Progenitor cell of endocrine pancreas (in vitro differentiated cells): ENCODE measurements at regions not wholly inside any gene's neighbourhood (a gene's known extent, or its start where the extent isn't known, plus 50 kb on each side); places are given as distances from the start of the nearest gene placed in this dataset.

Source experiments
- DNase-seq: peaks from one replicate; pipeline ENCODE4 v3.0.0; 2021; ENCODE audit warnings: low spot score; ENCODE audit not compliant: unreplicated experiment
- H3K27ac Mint-ChIP-seq: 2 replicates; pipeline ENCODE4 v1.8.0; 2021; ENCODE audit warnings: mild to moderate bottlenecking, moderate library complexity, mixed read lengths
- H3K27me3 Mint-ChIP-seq: 2 replicates; pipeline ENCODE4 v1.8.0; 2021; ENCODE audit warnings: mixed read lengths
- H3K36me3 Mint-ChIP-seq: 2 replicates; pipeline ENCODE4 v1.8.0; 2022; ENCODE audit warnings: mixed read lengths; ENCODE audit not compliant: insufficient read depth
- H3K4me1 Mint-ChIP-seq: 2 replicates; pipeline ENCODE4 v1.8.0; 2021; ENCODE audit warnings: low read depth, mixed read lengths
- H3K4me3 Mint-ChIP-seq: 2 replicates; pipeline ENCODE4 v1.8.0; 2021; ENCODE audit warnings: low read depth, mild to moderate bottlenecking, moderate library complexity, mixed read lengths
- H3K9me3 Mint-ChIP-seq: 2 replicates; pipeline ENCODE4 v1.8.0; 2021; ENCODE audit warnings: low read depth, mixed read lengths
- CTCF ChIP-seq: fragments of 200-600 bp; sonication (generic); IDR thresholded peaks from one replicate; pipeline ENCODE4 v1.5.0; 2021; ENCODE audit warnings: antibody characterized with exemption, mild to moderate bottlenecking; ENCODE audit not compliant: unreplicated experiment

DNA sequence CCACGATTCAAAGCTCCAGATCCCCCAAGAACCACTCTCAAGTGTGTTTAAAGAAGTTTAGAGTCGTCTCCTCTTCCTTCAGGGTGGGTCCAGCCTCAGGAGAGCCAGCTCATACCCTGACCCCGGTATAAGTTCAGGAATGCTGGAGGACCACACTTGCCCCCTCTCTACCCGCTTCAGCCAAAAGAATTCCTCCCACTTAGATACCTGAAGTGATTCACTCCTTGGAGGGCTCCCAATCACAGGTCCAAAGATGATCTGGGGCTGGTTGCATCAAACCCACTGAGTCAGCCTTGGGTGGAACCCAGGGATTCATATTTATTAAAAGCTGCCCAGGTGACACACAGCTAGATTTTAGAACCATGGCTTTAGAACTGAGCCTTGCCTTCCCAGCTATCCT, 133.5 kb upstream of the PARP11 start:
- H3K36me3 Mint-ChIP-seq = no peaks in the 10 kb centered on the region
- no peak overlapping the region for H3K4me3 Mint-ChIP-seq
- no peaks in the 10 kb centered on the region for H3K27me3 Mint-ChIP-seq
- peaks cover 1% of the 10 kb centered on the region for H3K9me3 Mint-ChIP-seq
- H3K4me1 Mint-ChIP-seq = peaks cover 25% of the 10 kb centered on the region
- no peak overlapping the region for H3K27ac Mint-ChIP-seq
- TF ChIP-seq CTCF = no peak
- no peak for DNase-seq

DNA sequence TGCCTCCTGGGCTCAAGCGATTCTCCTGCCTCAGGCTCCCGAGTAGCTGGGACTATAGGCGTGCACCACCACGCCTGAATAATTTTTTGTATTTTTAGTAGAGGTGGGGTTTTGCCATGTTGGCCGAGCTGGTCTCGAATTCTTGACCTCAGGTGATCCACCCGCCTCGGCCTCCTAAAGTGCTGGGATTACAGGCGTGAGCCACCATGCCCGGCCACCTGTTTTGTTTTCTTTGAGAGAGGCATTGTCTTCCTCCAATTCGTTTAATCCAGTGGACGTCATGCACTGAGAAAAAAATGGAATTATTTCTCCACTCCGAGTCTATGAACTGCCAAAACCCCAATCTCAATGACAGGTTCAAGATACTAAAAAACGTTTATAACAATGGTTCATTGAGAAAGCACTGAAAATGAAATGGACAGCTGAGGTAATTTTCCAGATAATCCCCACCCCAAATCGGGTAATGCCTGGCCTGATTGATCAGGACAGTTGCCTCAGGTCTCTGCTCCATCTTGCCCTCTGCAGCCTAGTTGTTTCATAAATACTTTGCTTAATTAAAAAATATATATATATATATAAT, 132.7 kb upstream of the PARP11 start:
- Mint-ChIP-seq H3K27ac (no peak overlapping the region), H3K27me3 (no peaks in the 10 kb centered on the region), H3K36me3 (no peaks in the 10 kb centered on the region), H3K9me3 (peaks cover 8% of the 10 kb centered on the region), H3K4me1 (peaks cover 19% of the 10 kb centered on the region), H3K4me3 (no peak overlapping the region)
- TF ChIP-seq CTCF = no peak
- no peak for DNase-seq

DNA sequence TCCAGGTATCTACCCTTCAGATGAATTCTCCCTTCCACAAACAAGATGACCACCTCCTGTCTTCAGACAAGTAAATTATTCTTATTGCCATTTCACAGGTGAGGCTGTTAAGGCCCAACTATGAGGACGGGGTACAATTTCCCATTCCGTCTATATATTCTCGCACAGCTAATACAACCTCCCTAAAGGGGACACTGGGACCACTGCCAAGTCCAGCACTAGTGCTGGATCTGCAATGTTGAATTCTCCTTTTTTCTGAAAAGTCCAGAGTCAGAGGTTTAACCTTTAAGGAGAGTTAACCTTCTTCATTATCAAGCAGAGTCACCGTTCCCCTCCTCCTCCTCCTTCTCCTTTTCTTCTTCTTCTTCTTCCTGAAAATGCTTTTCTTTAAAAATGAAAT, 130.4 kb upstream of the PARP11 start:
- Mint-ChIP-seq H3K36me3 (no peaks in the 10 kb centered on the region), H3K27me3 (no peaks in the 10 kb centered on the region), H3K4me3 (no peak overlapping the region), H3K9me3 (peaks cover 15% of the 10 kb centered on the region), H3K27ac (peak overlapping the region; percentile 69), H3K4me1 (peaks cover 26% of the 10 kb centered on the region)
- no peak for TF ChIP-seq CTCF
- no peak for DNase-seq

GRCh38 chr12:4002601-4003000, 129.4 kb upstream of the PARP11 start:
- no peak for TF ChIP-seq CTCF
- Mint-ChIP-seq H3K36me3 (no peaks in the 10 kb centered on the region), H3K27me3 (no peaks in the 10 kb centered on the region)

GRCh38 chr12:4001841-4002240, 128.6 kb upstream of the PARP11 start:
- no peaks in the 10 kb centered on the region for H3K27me3 Mint-ChIP-seq
- DNase-seq = no peak
- H3K4me3 Mint-ChIP-seq = no peak overlapping the region
- peak overlapping the region; percentile 58 for H3K27ac Mint-ChIP-seq
- no peaks in the 10 kb centered on the region for H3K36me3 Mint-ChIP-seq
- peaks cover 15% of the 10 kb centered on the region for H3K9me3 Mint-ChIP-seq
- no peak for TF ChIP-seq CTCF
- H3K4me1 Mint-ChIP-seq = peaks cover 35% of the 10 kb centered on the region

More at GRCh38 chr12:4002601-4003000, 129.4 kb upstream of the PARP11 start:
- Mint-ChIP-seq H3K27ac (no peak overlapping the region), H3K9me3 (peaks cover 15% of the 10 kb centered on the region), H3K4me3 (no peak overlapping the region), H3K4me1 (peaks cover 33% of the 10 kb centered on the region)
- no peak for DNase-seq
